ENCODE measurements at regions not wholly inside any gene's neighbourhood (a gene's known extent, or its start where the extent isn't known, plus 50 kb on each side); places are given as distances from the start of the nearest gene placed in this dataset.
"Not testable (repeated sequence)": the region's sequence is repeated elsewhere in the genome, so short reads cannot be mapped to it uniquely, and the experiment has no call there.

DNA sequence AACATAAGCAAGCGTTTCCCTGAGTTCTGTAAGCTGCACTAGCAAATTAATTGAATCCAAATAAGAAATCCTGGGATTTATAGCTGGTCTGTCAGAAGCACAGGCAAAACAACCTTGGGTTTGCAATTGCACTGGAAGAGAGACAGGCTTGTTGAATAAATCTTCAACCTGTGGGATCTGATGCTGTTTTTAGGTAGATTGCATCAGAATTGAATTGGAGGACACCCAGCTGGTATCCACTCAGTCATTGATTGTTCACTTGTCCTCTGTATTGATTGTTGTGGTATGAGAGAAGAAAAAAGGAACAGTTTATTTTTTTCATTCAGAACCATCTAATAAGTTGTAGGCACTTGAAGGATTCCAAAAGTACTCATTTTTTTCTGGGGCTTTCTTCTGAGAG is 497.4 kb downstream of the SIPA1L2 start:
- WGBS, 2 donors, result 88 to 89% methylated on average over 1 of the region's 1 CpG
- DNase-seq, result no peak
- Histone ChIP-seq H3K4me3 (ENCODE audit: low read length in 2 of 2) (no peak overlapping the region), H3K36me3 (ENCODE audit: control insufficient read depth in 1 of 2, insufficient read depth in 2 of 2, low read length in 1 of 2) (no peaks in the 10 kb centered on the region), H3K27ac (ENCODE audit: low read depth in 1 of 2, low read length in 2 of 2) (no peak overlapping the region), H3K27me3 (ENCODE audit: control insufficient read depth in 1 of 2, insufficient read depth in 2 of 2, low read length in 1 of 2) (no peaks in the 10 kb centered on the region), H3K4me1 (ENCODE audit: control insufficient read depth in 1 of 2, insufficient read depth in 2 of 2, low read length in 2 of 2) (no peaks in the 10 kb centered on the region), H3K9me3 (ENCODE audit: control insufficient read depth, low read length) (peaks cover 1% of the 10 kb centered on the region)
- intact Hi-C loops (cut with DNase I), result no loop called here
- no peak for ATAC-seq (ENCODE audit: low FRiP score)

DNA sequence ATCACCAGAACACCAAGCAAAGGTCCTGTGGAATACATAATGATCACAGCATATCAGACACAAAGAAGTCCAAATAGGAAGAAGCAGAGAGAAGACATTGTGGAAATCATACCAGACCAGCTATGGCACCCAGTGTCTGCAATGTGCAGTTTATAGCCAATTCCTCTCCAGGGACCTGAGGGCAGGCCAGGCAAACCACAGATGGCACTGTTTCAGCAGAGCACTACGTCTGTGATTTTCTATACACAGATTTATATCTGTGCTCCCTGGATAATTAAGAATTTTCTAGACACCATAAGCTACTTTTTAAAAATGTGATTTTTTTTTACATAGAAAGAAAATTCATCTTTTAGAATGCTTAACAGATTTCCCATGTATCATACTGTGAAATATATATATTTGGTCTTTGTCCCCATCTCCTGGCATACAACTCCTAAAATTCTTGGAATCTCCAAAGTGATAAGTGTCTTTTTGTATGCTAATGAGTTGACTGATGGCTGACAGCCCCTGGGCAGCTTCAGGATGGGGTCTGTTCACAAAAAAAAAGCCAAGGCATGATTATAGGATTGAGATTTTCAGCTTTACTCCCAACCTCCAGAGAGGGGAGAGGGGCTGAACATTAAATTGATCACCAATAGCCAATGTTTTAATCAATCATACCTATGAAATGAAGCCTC is 498.1 kb downstream of the SIPA1L2 start:
- Histone ChIP-seq H3K4me3 (ENCODE audit: low read length in 2 of 2) (no peak overlapping the region), H3K36me3 (ENCODE audit: control insufficient read depth in 1 of 2, insufficient read depth in 2 of 2, low read length in 1 of 2) (no peaks in the 10 kb centered on the region), H3K27me3 (ENCODE audit: control insufficient read depth in 1 of 2, insufficient read depth in 2 of 2, low read length in 1 of 2) (no peaks in the 10 kb centered on the region), H3K27ac (ENCODE audit: low read depth in 1 of 2, low read length in 2 of 2) (no peak overlapping the region), H3K4me1 (ENCODE audit: control insufficient read depth in 1 of 2, insufficient read depth in 2 of 2, low read length in 2 of 2) (no peaks in the 10 kb centered on the region), H3K9me3 (ENCODE audit: control insufficient read depth, low read length) (peaks cover 1% of the 10 kb centered on the region)
- ATAC-seq (ENCODE audit: low FRiP score), result no peak
- intact Hi-C loops (cut with DNase I), result no loop called here
- DNase-seq, result no peak
- WGBS, 2 donors, result 83 to 84% methylated on average over 1 of the region's 1 CpG

- Histone ChIP-seq H3K36me3 (ENCODE audit: control insufficient read depth in 1 of 2, insufficient read depth in 2 of 2, low read length in 1 of 2) (no peaks in the 10 kb centered on the region), H3K4me3 (ENCODE audit: low read length in 2 of 2) (no peak overlapping the region), H3K9me3 (ENCODE audit: control insufficient read depth, low read length) (peaks cover 1% of the 10 kb centered on the region), H3K27me3 (ENCODE audit: control insufficient read depth in 1 of 2, insufficient read depth in 2 of 2, low read length in 1 of 2) (no peaks in the 10 kb centered on the region), H3K27ac (ENCODE audit: low read depth in 1 of 2, low read length in 2 of 2) (no peak overlapping the region), H3K4me1 (ENCODE audit: control insufficient read depth in 1 of 2, insufficient read depth in 2 of 2, low read length in 2 of 2) (no peaks in the 10 kb centered on the region)
- no peak for DNase-seq
- intact Hi-C loops (cut with DNase I), result no loop called here
- ATAC-seq (ENCODE audit: low FRiP score), result no peak
- WGBS, 2 donors, result 69 to 73% methylated on average over 4 of the region's 4 CpGs
Observed at GRCh38 chr1:232130815-232131480, 499.0 kb downstream of the SIPA1L2 start.

GRCh38 chr1:232127190-232127589 is 500.6 kb downstream of the DISC1 start:
- no peaks in the 10 kb centered on the region for H3K27me3 ChIP-seq (ENCODE audit: control insufficient read depth in 1 of 2, insufficient read depth in 2 of 2, low read length in 1 of 2)
- no peaks in the 10 kb centered on the region for H3K4me1 ChIP-seq (ENCODE audit: control insufficient read depth in 1 of 2, insufficient read depth in 2 of 2, low read length in 2 of 2)
- H3K36me3 ChIP-seq (ENCODE audit: control insufficient read depth in 1 of 2, insufficient read depth in 2 of 2, low read length in 1 of 2), result no peaks in the 10 kb centered on the region
- no peak for ATAC-seq (ENCODE audit: low FRiP score)
- no peak for DNase-seq
- no peak overlapping the region for H3K27ac ChIP-seq (ENCODE audit: low read depth in 1 of 2, low read length in 2 of 2)
- intact Hi-C loops (cut with DNase I), result no loop called here
- WGBS, 2 donors, result 89 to 94% methylated on average over 2 of the region's 2 CpGs
- H3K4me3 ChIP-seq (ENCODE audit: low read length in 2 of 2), result no peak overlapping the region
- H3K9me3 ChIP-seq (ENCODE audit: control insufficient read depth, low read length), result peaks cover 1% of the 10 kb centered on the region

DNA sequence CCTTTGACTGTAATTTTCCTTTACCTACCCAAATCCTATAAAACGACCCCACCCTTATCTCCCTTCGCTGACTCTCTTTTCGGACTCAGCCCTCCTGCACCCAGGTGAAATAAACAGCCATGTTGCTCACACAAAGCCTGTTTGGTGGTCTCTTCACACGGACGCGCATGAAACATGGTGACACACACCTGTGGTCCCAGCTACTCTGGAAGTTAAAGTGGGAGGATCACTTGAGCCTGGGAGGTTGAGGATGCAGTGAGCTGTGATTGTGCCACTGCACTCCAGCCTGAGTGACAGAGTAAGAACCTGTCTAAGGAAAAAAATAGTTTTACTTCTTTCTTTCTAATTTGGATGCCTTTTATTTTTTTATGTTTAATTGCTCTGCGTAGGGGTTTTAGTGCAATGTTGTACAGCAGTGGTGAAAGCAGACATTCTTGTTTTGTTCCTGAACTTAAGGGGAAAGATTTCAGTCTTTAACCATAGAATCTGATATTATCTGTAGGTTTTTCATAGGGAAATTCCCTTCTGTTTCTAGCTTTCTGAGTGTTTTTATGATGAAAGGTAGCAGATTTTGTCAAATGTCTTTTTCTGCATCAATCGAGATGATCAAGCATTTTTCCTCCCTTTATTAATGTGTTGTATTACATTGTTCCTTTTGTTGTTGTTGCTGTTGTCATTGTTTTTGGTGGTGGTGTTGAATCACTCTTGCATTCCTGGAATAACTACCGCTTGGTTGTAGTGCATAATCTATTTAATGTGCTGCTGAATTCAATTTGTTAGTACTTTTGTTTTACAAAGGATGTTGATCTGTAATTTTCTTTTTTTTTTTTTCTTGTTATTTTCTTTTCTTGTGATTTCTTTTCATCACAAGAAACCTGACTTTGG is 497.4 kb downstream of the DISC1 start:
- DNase-seq, result no peak
- Histone ChIP-seq H3K27ac (ENCODE audit: low read depth in 1 of 2, low read length in 2 of 2) (no peak overlapping the region), H3K4me3 (ENCODE audit: low read length in 2 of 2) (no peak overlapping the region), H3K36me3 (ENCODE audit: control insufficient read depth in 1 of 2, insufficient read depth in 2 of 2, low read length in 1 of 2) (no peaks in the 10 kb centered on the region), H3K9me3 (ENCODE audit: control insufficient read depth, low read length) (no peaks in the 10 kb centered on the region), H3K4me1 (ENCODE audit: control insufficient read depth in 1 of 2, insufficient read depth in 2 of 2, low read length in 2 of 2) (no peaks in the 10 kb centered on the region), H3K27me3 (ENCODE audit: control insufficient read depth in 1 of 2, insufficient read depth in 2 of 2, low read length in 1 of 2) (no peaks in the 10 kb centered on the region)
- WGBS, 2 donors, result 76 to 81% methylated on average over 9 of the region's 9 CpGs
- intact Hi-C loops (cut with DNase I), result no loop called here
- no peak for ATAC-seq (ENCODE audit: low FRiP score)

DNA sequence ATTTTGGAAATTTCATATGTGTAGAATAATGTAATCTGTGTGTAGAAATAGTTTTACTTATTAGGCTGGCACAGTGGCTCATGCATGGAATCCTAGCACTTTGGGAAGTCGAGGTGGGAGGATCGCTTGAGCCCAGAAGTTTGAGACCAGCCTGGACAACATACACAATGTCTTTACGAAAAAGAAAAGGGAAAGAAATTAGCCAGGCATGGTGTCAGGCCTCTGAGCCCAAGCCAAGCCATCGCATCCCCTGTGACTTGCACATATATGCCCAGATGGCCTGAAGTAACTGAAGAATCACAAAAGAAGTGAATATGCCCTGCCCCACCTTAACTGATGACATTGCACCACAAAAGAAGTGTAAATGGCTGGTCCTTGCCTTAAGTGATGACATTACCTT is 491.3 kb downstream of the DISC1 start:
- H3K27ac ChIP-seq (ENCODE audit: low read depth in 1 of 2, low read length in 2 of 2); DNase-seq; H3K4me3 ChIP-seq (ENCODE audit: low read length in 2 of 2); H3K27me3 ChIP-seq (ENCODE audit: control insufficient read depth in 1 of 2, insufficient read depth in 2 of 2, low read length in 1 of 2); H3K4me1 ChIP-seq (ENCODE audit: control insufficient read depth in 1 of 2, insufficient read depth in 2 of 2, low read length in 2 of 2); H3K36me3 ChIP-seq (ENCODE audit: control insufficient read depth in 1 of 2, insufficient read depth in 2 of 2, low read length in 1 of 2); ATAC-seq (ENCODE audit: low FRiP score); intact Hi-C loops (cut with DNase I); H3K9me3 ChIP-seq (ENCODE audit: control insufficient read depth, low read length): not testable (repeated sequence)
- whole genome bisulfite sequencing, 2 donors, result 79 to 88% methylated on average over 4 of the region's 4 CpGs

- ATAC-seq (ENCODE audit: low FRiP score), result no peak
- Histone ChIP-seq H3K36me3 (ENCODE audit: control insufficient read depth in 1 of 2, insufficient read depth in 2 of 2, low read length in 1 of 2) (no peaks in the 10 kb centered on the region), H3K4me1 (ENCODE audit: control insufficient read depth in 1 of 2, insufficient read depth in 2 of 2, low read length in 2 of 2) (no peaks in the 10 kb centered on the region), H3K9me3 (ENCODE audit: control insufficient read depth, low read length) (no peaks in the 10 kb centered on the region), H3K27me3 (ENCODE audit: control insufficient read depth in 1 of 2, insufficient read depth in 2 of 2, low read length in 1 of 2) (no peaks in the 10 kb centered on the region), H3K27ac (ENCODE audit: low read depth in 1 of 2, low read length in 2 of 2) (no peak overlapping the region), H3K4me3 (ENCODE audit: low read length in 2 of 2) (no peak overlapping the region)
- no peak for DNase-seq
- intact Hi-C loops (cut with DNase I), result no loop called here
Observed at GRCh38 chr1:232114985-232115384, 488.4 kb downstream of the DISC1 start.

- Histone ChIP-seq H3K27ac (ENCODE audit: low read depth in 1 of 2, low read length in 2 of 2) (no peak overlapping the region), H3K9me3 (ENCODE audit: control insufficient read depth, low read length) (no peaks in the 10 kb centered on the region), H3K4me1 (ENCODE audit: control insufficient read depth in 1 of 2, insufficient read depth in 2 of 2, low read length in 2 of 2) (no peaks in the 10 kb centered on the region), H3K27me3 (ENCODE audit: control insufficient read depth in 1 of 2, insufficient read depth in 2 of 2, low read length in 1 of 2) (no peaks in the 10 kb centered on the region), H3K4me3 (ENCODE audit: low read length in 2 of 2) (no peak overlapping the region), H3K36me3 (ENCODE audit: control insufficient read depth in 1 of 2, insufficient read depth in 2 of 2, low read length in 1 of 2) (no peaks in the 10 kb centered on the region)
- intact Hi-C loops (cut with DNase I), result no loop called here
- no peak for ATAC-seq (ENCODE audit: low FRiP score)
- DNase-seq, result no peak
Observed at GRCh38 chr1:232112076-232112475, 485.5 kb downstream of the DISC1 start.
